Activated T-cell treated with anti-CD3 and anti-CD28 coated beads, Interleukin-2, amount 50 U/mL, for 72 hours (primary cell): ENCODE measurements at regions not wholly inside any gene's neighbourhood (a gene's known extent, or its start where the extent isn't known, plus 50 kb on each side); places are given as distances from the start of the nearest gene placed in this dataset.
"Not testable (repeated sequence)": the region's sequence is repeated elsewhere in the genome, so short reads cannot be mapped to it uniquely, and the experiment has no call there.

Source experiments
- ATAC-seq, 2 donors: fragments of 150-1000 bp; cut with Tn5 transposase; replicated peaks in 1 of 2; 2 replicates each; pipeline ENCODE4 v1.10.0; 2021; ENCODE audit warnings: moderate library complexity in 2 of 2, mild to moderate bottlenecking in 1 of 2
- DNase-seq, 2 donors: peaks; one replicate each; pipeline ENCODE4 v3.0.0; 2021 to 2022; ENCODE audit warnings: mixed read lengths in 1 of 2
- H3K27ac Mint-ChIP-seq: one replicate; pipeline ENCODE4 v1.8.0; 2022; ENCODE audit warnings: mild to moderate bottlenecking, moderate library complexity, mixed read lengths
- H3K27me3 Mint-ChIP-seq: one replicate; pipeline ENCODE4 v1.8.0; 2022; ENCODE audit warnings: low read depth, mixed read lengths
- H3K36me3 Mint-ChIP-seq, 2 donors: one replicate each; pipeline ENCODE4 v1.8.0; 2022; ENCODE audit warnings: mixed read lengths in 2 of 2, mild to moderate bottlenecking in 1 of 2; ENCODE audit not compliant: insufficient read depth in 2 of 2
- H3K4me1 Mint-ChIP-seq: one replicate; pipeline ENCODE4 v1.8.0; 2022; ENCODE audit warnings: low read depth, mixed read lengths
- H3K4me3 Mint-ChIP-seq, 2 donors: one replicate each; pipeline ENCODE4 v1.8.0; 2022; ENCODE audit warnings: mild to moderate bottlenecking in 2 of 2, mixed read lengths in 2 of 2, moderate library complexity in 2 of 2
- H3K9me3 Mint-ChIP-seq, 2 donors: one replicate each; pipeline ENCODE4 v1.8.0; 2022; ENCODE audit warnings: mixed read lengths in 2 of 2

DNA sequence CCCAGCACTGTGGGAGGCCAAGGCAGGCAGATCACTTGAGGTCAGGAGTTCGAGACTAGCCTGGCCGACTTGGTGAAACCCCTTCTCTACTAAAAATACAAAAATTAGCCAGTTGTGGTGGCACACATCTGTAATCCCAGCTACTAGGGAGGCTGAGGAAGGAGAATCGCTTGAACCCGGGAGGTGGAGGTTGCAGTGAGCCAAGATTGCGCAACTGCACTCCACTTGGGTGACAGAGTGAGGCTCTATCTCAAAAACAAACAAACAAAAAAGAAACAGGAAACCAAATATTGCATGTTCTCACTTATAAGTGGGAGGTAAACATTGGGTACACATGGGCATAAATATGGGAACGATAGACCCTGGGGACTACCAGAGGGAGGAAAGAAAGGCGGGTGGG, 94.7 kb upstream of the NEDD4L start:
- not testable (repeated sequence) for H3K27me3 Mint-ChIP-seq

DNA sequence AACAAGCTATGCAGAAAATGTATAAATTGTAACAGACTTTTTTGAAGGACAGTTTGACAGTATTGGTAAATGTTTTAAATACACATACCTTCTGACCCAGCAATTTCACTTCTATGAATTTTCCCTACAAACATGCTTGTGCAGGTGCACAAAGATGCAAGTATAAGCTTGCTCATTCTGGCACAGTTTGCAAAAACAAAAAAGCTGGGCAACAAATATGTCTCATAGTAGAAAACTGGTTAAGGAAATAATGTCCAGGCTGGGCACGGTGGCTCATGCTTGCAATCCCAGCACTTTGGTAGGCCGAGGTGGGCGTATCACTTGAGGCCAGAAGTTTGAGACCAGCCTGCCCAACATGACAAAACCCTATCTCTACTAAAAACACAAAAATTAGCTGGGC, 96.9 kb upstream of the NEDD4L start:
- no peak for DNase-seq
- no peak overlapping the region for H3K27ac Mint-ChIP-seq
- H3K27me3 Mint-ChIP-seq, result peaks cover 10% of the 10 kb centered on the region
- no peaks in the 10 kb centered on the region for H3K4me1 Mint-ChIP-seq
- no peaks in the 10 kb centered on the region for H3K36me3 Mint-ChIP-seq
- ATAC-seq, result no peak
- no peaks in the 10 kb centered on the region for H3K9me3 Mint-ChIP-seq
- H3K4me3 Mint-ChIP-seq, result no peak overlapping the region

More for the DNA sequence above, 94.7 kb upstream of the NEDD4L start:
- H3K4me3 Mint-ChIP-seq, H3K27ac Mint-ChIP-seq, DNase-seq, H3K4me1 Mint-ChIP-seq, H3K9me3 Mint-ChIP-seq, H3K36me3 Mint-ChIP-seq, ATAC-seq: not testable (repeated sequence)

- ATAC-seq, result no peak
- H3K27me3 Mint-ChIP-seq, result peaks cover 23% of the 10 kb centered on the region
- H3K9me3 Mint-ChIP-seq, result no peaks in the 10 kb centered on the region
- no peaks in the 10 kb centered on the region for H3K4me1 Mint-ChIP-seq
- no peak for DNase-seq
- no peak overlapping the region for H3K4me3 Mint-ChIP-seq
- H3K36me3 Mint-ChIP-seq, result no peaks in the 10 kb centered on the region
- H3K27ac Mint-ChIP-seq, result no peak overlapping the region
Observed at GRCh38 chr18:57943723-57944122, 100.3 kb upstream of the NEDD4L start.

DNA sequence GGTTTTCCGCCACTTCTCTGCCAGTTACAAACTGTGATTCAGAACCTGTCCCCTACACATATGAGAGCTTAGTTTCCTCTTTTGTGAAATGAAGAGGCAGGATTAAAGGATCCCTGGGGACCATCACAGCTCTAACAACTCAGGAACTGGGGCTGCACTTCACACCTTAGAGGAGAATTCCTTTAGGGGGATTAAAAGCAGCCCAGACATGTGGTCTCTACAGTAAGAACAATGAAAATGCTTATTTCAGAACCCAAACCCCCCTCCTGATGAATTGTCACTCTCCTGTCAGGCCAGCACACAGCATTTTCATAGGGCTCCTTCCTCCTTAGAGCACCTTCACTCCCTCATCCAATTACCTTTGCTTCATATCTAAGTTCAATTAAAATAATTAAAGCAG, 101.5 kb upstream of the NEDD4L start:
- DNase-seq, result no peak
- no peak overlapping the region for H3K4me3 Mint-ChIP-seq
- ATAC-seq, result no peak
- no peaks in the 10 kb centered on the region for H3K9me3 Mint-ChIP-seq
- no peak overlapping the region for H3K27ac Mint-ChIP-seq
- H3K27me3 Mint-ChIP-seq, result peaks cover 23% of the 10 kb centered on the region
- H3K4me1 Mint-ChIP-seq, result no peaks in the 10 kb centered on the region
- no peaks in the 10 kb centered on the region for H3K36me3 Mint-ChIP-seq

- no peaks in the 10 kb centered on the region for H3K36me3 Mint-ChIP-seq
- DNase-seq, result no peak
- H3K9me3 Mint-ChIP-seq, result no peaks in the 10 kb centered on the region
- H3K27ac Mint-ChIP-seq, result no peak overlapping the region
- H3K4me3 Mint-ChIP-seq, result no peak overlapping the region
- H3K27me3 Mint-ChIP-seq, result peaks cover 23% of the 10 kb centered on the region
- no peaks in the 10 kb centered on the region for H3K4me1 Mint-ChIP-seq
- ATAC-seq, result no peak
Observed at GRCh38 chr18:57941841-57942489, 102.1 kb upstream of the NEDD4L start.

- DNase-seq, result no peak
- H3K4me1 Mint-ChIP-seq, result no peaks in the 10 kb centered on the region
- no peaks in the 10 kb centered on the region for H3K36me3 Mint-ChIP-seq
- no peak overlapping the region for H3K27ac Mint-ChIP-seq
- H3K9me3 Mint-ChIP-seq, result no peaks in the 10 kb centered on the region
- ATAC-seq, result no peak
- H3K27me3 Mint-ChIP-seq, result peaks cover 18% of the 10 kb centered on the region
- no peak overlapping the region for H3K4me3 Mint-ChIP-seq
Observed at GRCh38 chr18:57940166-57940660, 103.8 kb upstream of the NEDD4L start.

DNA sequence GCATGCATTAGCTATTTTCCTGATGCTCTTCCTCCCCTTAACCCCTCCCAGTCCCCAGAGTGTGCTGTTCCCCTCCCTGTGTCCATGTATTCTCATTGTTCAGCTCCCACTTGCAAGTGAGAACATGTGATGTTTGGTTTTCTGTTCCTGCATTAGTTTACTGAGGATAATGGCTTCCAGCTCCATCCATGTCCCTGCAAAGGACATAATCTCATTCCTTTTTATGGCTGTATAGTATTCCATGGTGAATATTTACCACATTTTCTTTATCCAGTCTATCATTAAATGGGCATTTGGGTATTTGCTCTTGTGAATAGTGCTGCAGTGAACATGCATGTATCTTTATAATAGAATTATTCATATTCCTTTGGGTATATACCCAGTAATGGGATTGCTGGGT, 109.7 kb upstream of the NEDD4L start:
- H3K9me3 Mint-ChIP-seq, H3K4me1 Mint-ChIP-seq, H3K4me3 Mint-ChIP-seq, H3K27ac Mint-ChIP-seq, H3K27me3 Mint-ChIP-seq, H3K36me3 Mint-ChIP-seq, ATAC-seq, DNase-seq: not testable (repeated sequence)

DNA sequence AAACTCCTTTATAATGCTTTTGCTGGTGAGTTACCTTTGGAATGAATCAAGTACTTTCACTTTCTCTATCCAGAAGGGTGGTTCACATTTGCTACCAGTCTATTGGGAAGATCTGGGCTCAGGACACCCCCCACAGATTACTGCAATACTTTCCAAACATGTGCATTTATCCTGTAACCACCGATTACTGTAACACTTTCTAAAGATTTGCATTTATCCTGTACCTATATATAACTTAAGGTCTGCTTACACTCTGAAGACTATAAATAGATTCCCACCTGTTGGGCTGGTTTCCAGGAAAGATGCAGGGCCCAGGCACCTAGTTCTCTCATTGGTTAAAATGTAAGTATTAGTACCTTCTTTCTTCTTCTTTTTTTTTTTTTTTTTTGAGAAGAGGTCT, 113.0 kb upstream of the NEDD4L start:
- no peaks in the 10 kb centered on the region for H3K27me3 Mint-ChIP-seq
- DNase-seq (no peak), ATAC-seq (no peak)
- H3K36me3 Mint-ChIP-seq, result no peaks in the 10 kb centered on the region
- H3K4me3 Mint-ChIP-seq, result peak overlapping the region in 1 of 2 donors; percentile 20
- H3K9me3 Mint-ChIP-seq, result no peaks in the 10 kb centered on the region
- H3K4me1 Mint-ChIP-seq, result no peaks in the 10 kb centered on the region
- H3K27ac Mint-ChIP-seq, result no peak overlapping the region

- H3K36me3 Mint-ChIP-seq, result no peaks in the 10 kb centered on the region
- H3K27me3 Mint-ChIP-seq, result no peaks in the 10 kb centered on the region
- DNase-seq (no peak), ATAC-seq (no peak)
- no peak overlapping the region for H3K27ac Mint-ChIP-seq
- H3K4me3 Mint-ChIP-seq, result no peak overlapping the region
- H3K4me1 Mint-ChIP-seq, result no peaks in the 10 kb centered on the region
- H3K9me3 Mint-ChIP-seq, result no peaks in the 10 kb centered on the region
Observed at GRCh38 chr18:57930476-57930875, 113.5 kb upstream of the NEDD4L start.

DNA sequence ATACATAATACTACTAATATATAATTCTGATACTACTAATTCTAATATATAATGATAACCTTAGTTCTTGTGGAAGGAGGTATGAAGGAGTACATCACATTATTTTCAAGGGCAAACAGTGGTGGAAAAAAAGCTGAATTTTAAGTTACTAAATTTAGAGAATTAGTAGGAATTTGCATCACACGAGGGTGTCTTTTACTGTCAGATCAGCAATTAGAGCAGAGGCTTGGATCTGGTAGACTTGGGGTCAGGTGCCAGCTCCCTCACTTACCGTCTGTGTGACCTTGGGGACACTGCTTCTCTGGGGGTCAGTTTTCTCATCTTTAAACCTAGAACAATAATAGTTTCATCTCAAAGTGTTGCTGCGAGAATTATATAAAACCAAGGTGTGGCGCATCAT, 114.1 kb upstream of the NEDD4L start:
- H3K36me3 Mint-ChIP-seq, result no peaks in the 10 kb centered on the region
- DNase-seq (no peak), ATAC-seq (no peak)
- H3K9me3 Mint-ChIP-seq, result no peaks in the 10 kb centered on the region
- H3K27me3 Mint-ChIP-seq, result no peaks in the 10 kb centered on the region
- H3K4me1 Mint-ChIP-seq, result no peaks in the 10 kb centered on the region
- H3K4me3 Mint-ChIP-seq, result no peak overlapping the region
- H3K27ac Mint-ChIP-seq, result no peak overlapping the region

DNA sequence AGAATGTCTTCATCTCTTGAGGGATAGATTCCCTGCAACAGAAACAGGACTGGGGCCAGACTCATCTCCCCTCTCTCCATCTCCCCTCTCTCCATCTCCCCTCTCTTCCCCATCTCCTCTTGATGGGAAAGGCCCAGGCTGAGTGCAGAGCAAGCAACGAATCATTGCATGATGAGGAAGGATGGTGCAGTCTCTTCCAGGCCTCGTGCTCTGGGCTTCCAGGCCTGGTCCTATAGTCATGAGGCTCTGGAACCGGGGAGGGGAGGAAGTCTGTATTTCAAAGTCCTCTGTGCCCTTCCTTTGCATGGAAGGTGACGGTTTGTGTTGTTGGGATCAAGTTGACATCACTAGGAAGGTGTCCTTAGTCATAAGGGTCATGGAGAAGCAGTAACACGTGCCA, 115.6 kb upstream of the NEDD4L start:
- Mint-ChIP-seq H3K27ac (no peak overlapping the region), H3K4me1 (no peaks in the 10 kb centered on the region), H3K36me3 (no peaks in the 10 kb centered on the region), H3K9me3 (no peaks in the 10 kb centered on the region), H3K27me3 (peaks cover 6% of the 10 kb centered on the region), H3K4me3 (no peak overlapping the region)
- DNase-seq (no peak), ATAC-seq (no peak)

DNA sequence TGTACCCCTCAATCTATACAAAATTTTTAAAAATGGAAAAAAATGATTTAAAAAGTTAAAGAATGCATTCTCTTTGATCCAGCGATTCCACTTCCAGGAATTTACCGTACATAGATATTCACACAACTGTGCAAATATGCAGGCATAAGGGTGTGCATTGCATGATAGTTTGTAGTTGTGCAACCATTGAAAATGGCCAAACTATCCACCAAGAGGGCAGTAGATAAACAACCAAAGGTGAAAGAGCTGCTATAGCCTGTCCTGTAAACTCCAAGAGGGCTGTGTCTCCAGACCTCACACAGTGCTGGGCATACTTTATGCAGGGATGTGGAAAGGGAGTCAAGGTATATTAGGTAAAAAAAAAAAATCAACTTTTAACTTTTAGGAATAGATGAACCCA, 116.5 kb upstream of the NEDD4L start:
- H3K27ac Mint-ChIP-seq, result no peak overlapping the region
- DNase-seq, result no peak
- no peaks in the 10 kb centered on the region for H3K9me3 Mint-ChIP-seq
- H3K27me3 Mint-ChIP-seq, result peaks cover 6% of the 10 kb centered on the region
- no peaks in the 10 kb centered on the region for H3K4me1 Mint-ChIP-seq
- no peak overlapping the region for H3K4me3 Mint-ChIP-seq
- ATAC-seq, result no peak
- H3K36me3 Mint-ChIP-seq, result no peaks in the 10 kb centered on the region

DNA sequence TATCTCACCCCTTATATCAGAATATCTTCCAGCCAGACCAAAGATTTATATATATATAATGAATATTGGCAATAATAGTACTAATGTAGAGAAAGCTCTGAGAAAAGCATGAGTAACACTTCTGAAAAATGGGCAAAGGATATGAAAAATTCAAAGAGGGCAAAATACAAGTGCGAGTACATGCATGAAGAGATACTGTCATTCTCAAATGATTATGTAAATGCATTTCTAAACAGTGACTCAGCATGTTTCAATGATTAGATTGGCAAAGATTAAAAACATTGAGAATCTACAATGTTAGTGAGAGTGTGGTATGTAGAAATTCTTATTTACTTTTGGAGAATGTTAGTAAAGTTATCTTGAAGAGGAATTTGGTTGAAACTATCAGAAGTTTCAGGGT, 118.3 kb upstream of the NEDD4L start:
- H3K4me1 Mint-ChIP-seq, result no peaks in the 10 kb centered on the region
- DNase-seq (no peak), ATAC-seq (no peak)
- H3K27ac Mint-ChIP-seq, result no peak overlapping the region
- H3K9me3 Mint-ChIP-seq, result no peaks in the 10 kb centered on the region
- no peaks in the 10 kb centered on the region for H3K36me3 Mint-ChIP-seq
- no peak overlapping the region for H3K4me3 Mint-ChIP-seq
- H3K27me3 Mint-ChIP-seq, result peaks cover 6% of the 10 kb centered on the region

GRCh38 chr18:57923611-57924010, 120.4 kb upstream of the NEDD4L start:
- Mint-ChIP-seq H3K9me3 (no peaks in the 10 kb centered on the region), H3K27ac (no peak overlapping the region), H3K4me1 (no peaks in the 10 kb centered on the region), H3K27me3 (peaks cover 21% of the 10 kb centered on the region), H3K4me3 (no peak overlapping the region), H3K36me3 (no peaks in the 10 kb centered on the region)
- DNase-seq (no peak), ATAC-seq (no peak)
